ENCODE measurements at regions not wholly inside any gene's neighbourhood (a gene's known extent, or its start where the extent isn't known, plus 50 kb on each side); places are given as distances from the start of the nearest gene placed in this dataset.
"Not testable (repeated sequence)": the region's sequence is repeated elsewhere in the genome, so short reads cannot be mapped to it uniquely, and the experiment has no call there.

- H2AK5ac ChIP-seq (ENCODE audit: insufficient read length, low read length), result no peak overlapping the region
- H4K91ac ChIP-seq (ENCODE audit: insufficient read length, low read depth, low read length), result no peak overlapping the region
- H3K4me1 ChIP-seq (ENCODE audit: insufficient read depth, low read length), result no peaks in the 10 kb centered on the region
- no peak overlapping the region for H2BK15ac ChIP-seq (ENCODE audit: low read depth, low read length)
- H3K79me2 ChIP-seq (ENCODE audit: insufficient read depth, low read length), result no peaks in the 10 kb centered on the region
- no peaks in the 10 kb centered on the region for H3K79me1 ChIP-seq (ENCODE audit: insufficient read depth, low read depth, low read length, poor library complexity, severe bottlenecking)
- no peak overlapping the region for H3K27ac ChIP-seq (ENCODE audit: insufficient read length, low read depth, low read length)
- no peaks in the 10 kb centered on the region for H3K9me3 ChIP-seq (ENCODE audit: control insufficient read depth, low read depth, low read length)
- no peak overlapping the region for H2BK120ac ChIP-seq (ENCODE audit: low read depth, low read length, poor library complexity, severe bottlenecking)
- no peaks in the 10 kb centered on the region for H3K27me3 Mint-ChIP-seq (ENCODE audit: low read depth)
- H3K9me3 Mint-ChIP-seq, result peaks cover 8 to 16% of the 10 kb centered on the region in 2 experiments; a peak in 4 of 5 replicates
- H3K9ac ChIP-seq (ENCODE audit: extremely low read depth, insufficient read length, low read length), result no peak overlapping the region
- H3K4me1 Mint-ChIP-seq, result no peaks in the 10 kb centered on the region
- H3K4ac ChIP-seq (ENCODE audit: low read depth, low read length), result no peak overlapping the region
- H2BK12ac ChIP-seq (ENCODE audit: insufficient read length, low read depth, low read length), result no peak overlapping the region
- no peak overlapping the region for H2AFZ ChIP-seq (ENCODE audit: low read length)
- H2BK5ac ChIP-seq (ENCODE audit: insufficient read length, low read length), result no peak overlapping the region
- H4K8ac ChIP-seq (replicated peaks; ENCODE audit: insufficient read length, low read depth, low read length), result no peak overlapping the region
- no peak overlapping the region for H3K14ac ChIP-seq (ENCODE audit: insufficient read depth, low read length)
- no peak overlapping the region for H3K23ac ChIP-seq (ENCODE audit: insufficient read length, low read depth, low read length)
- H3K56ac ChIP-seq (ENCODE audit: insufficient read length, low read depth, low read length), result no peak overlapping the region
- H3K27me3 ChIP-seq (ENCODE audit: insufficient read depth, low read length), result no peaks in the 10 kb centered on the region
- H2BK20ac ChIP-seq (ENCODE audit: low read depth, low read length, poor library complexity, severe bottlenecking), result no peak overlapping the region
- H3K18ac ChIP-seq (ENCODE audit: insufficient read length, low read depth, low read length), result no peak overlapping the region
- H3K27ac Mint-ChIP-seq, result no peak overlapping the region; a peak in 1 of 7 replicates
- no peak overlapping the region for H3T11ph ChIP-seq (ENCODE audit: low read length)
- WGBS (ENCODE audit: extremely low coverage, insufficient read length, low lambda C conversion rate), result no CpG with 5 or more reads among the region's 5 CpGs
- H3K23me2 ChIP-seq (ENCODE audit: insufficient read length, low read depth, low read length, poor library complexity, severe bottlenecking), result no peaks in the 10 kb centered on the region
- no peak for TF ChIP-seq CTCF (conservative IDR thresholded peaks at IDR 0.05)
- DNase-seq, result no peak
- H3K4me2 ChIP-seq (ENCODE audit: insufficient read depth, insufficient read length, low read length), result no peak overlapping the region
- peaks cover 10 to 27% (median 12%) of the 10 kb centered on the region in 3 experiments for H3K36me3 Mint-ChIP-seq (ENCODE audit: insufficient read depth in 1 of 3, low read depth in 3 of 3)
- no peaks in the 10 kb centered on the region for H4K20me1 ChIP-seq (ENCODE audit: control insufficient read depth, insufficient read depth, insufficient read length)
- H3K4me3 Mint-ChIP-seq, result no peak overlapping the region
- H4K5ac ChIP-seq (ENCODE audit: insufficient read length, low read depth, low read length), result no peak overlapping the region
Measured at GRCh38 chr6:121951918-121952379, 447.5 kb upstream of the HSF2 start.

GRCh38 chr6:121955401-121955800, 444.1 kb upstream of the HSF2 start:
- not testable (repeated sequence) for H3K4ac ChIP-seq (ENCODE audit: low read depth, low read length); H3K23ac ChIP-seq (ENCODE audit: insufficient read length, low read depth, low read length); H3K79me1 ChIP-seq (ENCODE audit: insufficient read depth, low read depth, low read length, poor library complexity, severe bottlenecking); H2BK120ac ChIP-seq (ENCODE audit: low read depth, low read length, poor library complexity, severe bottlenecking); H3K27ac Mint-ChIP-seq; H3K79me2 ChIP-seq (ENCODE audit: insufficient read depth, low read length); H4K5ac ChIP-seq (ENCODE audit: insufficient read length, low read depth, low read length); H2BK12ac ChIP-seq (ENCODE audit: insufficient read length, low read depth, low read length); H3K56ac ChIP-seq (ENCODE audit: insufficient read length, low read depth, low read length); H3T11ph ChIP-seq (ENCODE audit: low read length); H3K4me3 Mint-ChIP-seq; DNase-seq; H4K20me1 ChIP-seq (ENCODE audit: control insufficient read depth, insufficient read depth, insufficient read length); H4K91ac ChIP-seq (ENCODE audit: insufficient read length, low read depth, low read length); H3K4me1 Mint-ChIP-seq; H3K23me2 ChIP-seq (ENCODE audit: insufficient read length, low read depth, low read length, poor library complexity, severe bottlenecking); H3K4me2 ChIP-seq (ENCODE audit: insufficient read depth, insufficient read length, low read length); H2AFZ ChIP-seq (ENCODE audit: low read length); H4K8ac ChIP-seq (replicated peaks; ENCODE audit: insufficient read length, low read depth, low read length); H2BK15ac ChIP-seq (ENCODE audit: low read depth, low read length); H3K14ac ChIP-seq (ENCODE audit: insufficient read depth, low read length); H3K27me3 ChIP-seq (ENCODE audit: insufficient read depth, low read length); H3K27ac ChIP-seq (ENCODE audit: insufficient read length, low read depth, low read length); H3K27me3 Mint-ChIP-seq (ENCODE audit: low read depth); H3K9ac ChIP-seq (ENCODE audit: extremely low read depth, insufficient read length, low read length); H2BK20ac ChIP-seq (ENCODE audit: low read depth, low read length, poor library complexity, severe bottlenecking); H3K18ac ChIP-seq (ENCODE audit: insufficient read length, low read depth, low read length); H3K4me1 ChIP-seq (ENCODE audit: insufficient read depth, low read length); H3K9me3 ChIP-seq (ENCODE audit: control insufficient read depth, low read depth, low read length); H2AK5ac ChIP-seq (ENCODE audit: insufficient read length, low read length); H2BK5ac ChIP-seq (ENCODE audit: insufficient read length, low read length)
- H3K36me3 Mint-ChIP-seq (ENCODE audit: insufficient read depth in 1 of 3, low read depth in 3 of 3), result peaks cover 10 to 23% (median 12%) of the 10 kb centered on the region in 3 experiments; a peak in 6 of 7 replicates
- no CpG with 5 or more reads among the region's 2 CpGs for WGBS (ENCODE audit: extremely low coverage, insufficient read length, low lambda C conversion rate)
- H3K9me3 Mint-ChIP-seq, result peaks cover 8 to 16% of the 10 kb centered on the region in 2 experiments; a peak in 4 of 5 replicates

All from H9 (cell line).